Testis (tissue), 2 donors: ENCODE measurements at regions not wholly inside any gene's neighbourhood (a gene's known extent, or its start where the extent isn't known, plus 50 kb on each side); places are given as distances from the start of the nearest gene placed in this dataset.

Experiments used
- CTCF ChIP-seq, 3 experiments: fragments of 450-650 bp in 2 of 3; fragments of 200-600 bp in 1 of 3; sonication (generic) in 1 of 3; IDR thresholded peaks; one replicate each; pipeline ENCODE4 v1.5.1; 2016 to 2019; ENCODE audit warnings: antibody characterized with exemption in 3 of 3, mild to moderate bottlenecking in 2 of 3, moderate library complexity in 1 of 3
- POLR2A ChIP-seq: fragments of 450-650 bp; IDR thresholded peaks from one replicate; pipeline ENCODE4 v1.6.1; 2017; ENCODE audit warnings: antibody characterized with exemption, mild to moderate bottlenecking, moderate library complexity

GRCh38 chr6:5936631-5937030 lies 70.1 kb downstream of the NRN1 start:
- TF ChIP-seq CTCF (IDR thresholded peaks at IDR 0.05) (no peak), POLR2A (no peak)
